Osteoblast (primary cell): ENCODE measurements at regions not wholly inside any gene's neighbourhood (a gene's known extent, or its start where the extent isn't known, plus 50 kb on each side); places are given as distances from the start of the nearest gene placed in this dataset.

Experiments used
- DNase-seq: peaks from one replicate; pipeline ENCODE4 v3.0.0; 2011; ENCODE audit warnings: low spot score, mixed read lengths; ENCODE audit not compliant: insufficient read length; ENCODE audit errors: missing footprints
- H2AFZ ChIP-seq: 2 replicates; pipeline ENCODE4 v1.6.0; 2011; ENCODE audit warnings: mild to moderate bottlenecking, low read length
- H3K27ac ChIP-seq: 2 replicates; pipeline ENCODE4 v1.5.1; 2011; ENCODE audit warnings: mild to moderate bottlenecking, low read depth, low read length, moderate library complexity
- H3K27me3 ChIP-seq: 2 replicates; pipeline ENCODE4 v1.6.0; 2012; ENCODE audit warnings: mild to moderate bottlenecking, control low read depth, inconsistent platforms, low read length, moderate library complexity; ENCODE audit not compliant: insufficient read depth
- H3K36me3 ChIP-seq: 2 replicates; pipeline ENCODE4 v1.5.1; 2011; ENCODE audit warnings: mild to moderate bottlenecking, low read length, control low read depth, moderate library complexity; ENCODE audit not compliant: insufficient read depth
- H3K4me1 ChIP-seq: 2 replicates; pipeline ENCODE4 v1.5.1; 2011; ENCODE audit warnings: mild to moderate bottlenecking, low read length, control low read depth, moderate library complexity; ENCODE audit not compliant: insufficient read depth
- H3K4me2 ChIP-seq: 2 replicates; pipeline ENCODE4 v1.6.0; 2011; ENCODE audit warnings: mild to moderate bottlenecking, low read length; ENCODE audit not compliant: insufficient read depth
- H3K4me3 ChIP-seq: fragments of 200-600 bp; sonication (generic); 3 replicates; pipeline ENCODE4 v1.5.1; 2012; ENCODE audit warnings: mild to moderate bottlenecking, low read length, inconsistent platforms; ENCODE audit not compliant: insufficient read depth
- H3K79me2 ChIP-seq: 2 replicates; pipeline ENCODE4 v1.6.0; 2012; ENCODE audit warnings: mild to moderate bottlenecking, low read length, control low read depth, inconsistent platforms; ENCODE audit not compliant: insufficient read depth
- H3K9me3 ChIP-seq: 2 replicates; pipeline ENCODE4 v1.5.1; 2011; ENCODE audit warnings: low read depth, low read length, control low read depth
- H4K20me1 ChIP-seq: 2 replicates; pipeline ENCODE4 v1.6.0; 2012; ENCODE audit warnings: mild to moderate bottlenecking, low read length, control low read depth; ENCODE audit not compliant: insufficient read depth
- CTCF ChIP-seq: IDR thresholded peaks from 2 replicates; pipeline ENCODE4 v1.5.1; 2011; ENCODE audit warnings: mild to moderate bottlenecking, low read depth, low read length, moderate library complexity; ENCODE audit errors: extremely low read depth

- Histone ChIP-seq H3K4me3 (no peak overlapping the region), H3K4me2 (no peak overlapping the region), H2AFZ (no peak overlapping the region), H3K79me2 (no peaks in the 10 kb centered on the region), H3K4me1 (no peaks in the 10 kb centered on the region), H3K9me3 (no peaks in the 10 kb centered on the region), H3K27ac (no peak overlapping the region), H4K20me1 (no peaks in the 10 kb centered on the region), H3K27me3 (no peaks in the 10 kb centered on the region), H3K36me3 (no peaks in the 10 kb centered on the region)
- TF ChIP-seq CTCF, result no peak
- DNase-seq, result no peak
Measured at GRCh38 chr13:60733933-60734332, 336.9 kb downstream of the TDRD3 start.

DNA sequence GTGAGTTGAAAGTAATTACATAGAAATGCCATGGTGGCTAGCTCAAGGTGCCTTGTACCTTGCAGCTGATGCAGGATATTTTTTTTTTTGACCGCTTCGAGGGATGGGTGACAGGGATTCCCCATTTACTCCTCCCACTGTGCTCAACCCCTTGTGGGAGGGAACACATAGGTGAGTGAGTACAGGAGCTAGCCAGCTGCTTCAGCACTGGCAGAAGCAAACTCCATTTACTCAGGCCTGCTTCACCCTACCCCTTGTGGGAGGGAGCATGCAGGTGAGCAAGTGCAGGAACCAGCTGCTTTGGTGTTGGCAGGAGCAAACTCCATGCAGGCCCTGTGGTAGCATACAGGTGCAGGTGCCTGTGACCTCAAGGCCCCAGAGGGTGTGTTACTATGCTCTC lies 330.1 kb downstream of the TDRD3 start:
- Histone ChIP-seq H3K4me1 (no peaks in the 10 kb centered on the region), H3K27ac (no peak overlapping the region), H3K79me2 (no peaks in the 10 kb centered on the region), H3K27me3 (no peaks in the 10 kb centered on the region), H3K36me3 (no peaks in the 10 kb centered on the region), H3K4me2 (no peak overlapping the region), H3K4me3 (no peak overlapping the region), H4K20me1 (no peaks in the 10 kb centered on the region), H2AFZ (no peak overlapping the region), H3K9me3 (peaks cover 2% of the 10 kb centered on the region)
- no peak for DNase-seq
- no peak for TF ChIP-seq CTCF

DNA sequence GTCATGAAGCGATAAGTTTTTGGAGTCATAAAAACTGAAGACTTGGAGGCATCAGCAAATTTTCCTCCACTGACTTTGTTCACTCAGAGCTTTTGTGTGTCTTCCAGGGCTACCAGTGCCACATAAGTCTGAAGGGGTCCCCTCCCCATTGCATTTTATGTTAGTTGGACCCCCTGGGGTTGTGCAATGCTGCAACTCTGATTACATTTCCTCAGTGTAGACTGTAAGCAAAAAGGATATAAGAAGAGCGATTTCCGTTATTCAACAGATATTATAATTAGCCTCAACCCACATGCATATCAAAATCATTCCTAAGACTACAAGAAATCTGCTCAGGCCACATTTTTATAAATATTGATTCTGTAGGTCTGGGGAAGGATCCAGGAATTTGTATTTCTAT lies 324.0 kb downstream of the TDRD3 start:
- Histone ChIP-seq H3K36me3 (no peaks in the 10 kb centered on the region), H3K4me1 (no peaks in the 10 kb centered on the region), H3K9me3 (no peaks in the 10 kb centered on the region), H3K79me2 (no peaks in the 10 kb centered on the region), H3K27ac (no peak overlapping the region), H3K4me3 (no peak overlapping the region), H2AFZ (no peak overlapping the region), H3K4me2 (no peak overlapping the region), H3K27me3 (no peaks in the 10 kb centered on the region), H4K20me1 (no peaks in the 10 kb centered on the region)
- TF ChIP-seq CTCF, result no peak
- DNase-seq, result no peak

- Histone ChIP-seq H3K36me3 (no peaks in the 10 kb centered on the region), H3K79me2 (no peaks in the 10 kb centered on the region), H3K27me3 (no peaks in the 10 kb centered on the region), H3K4me1 (no peaks in the 10 kb centered on the region), H3K9me3 (no peaks in the 10 kb centered on the region), H3K4me2 (no peak overlapping the region), H2AFZ (no peak overlapping the region), H3K27ac (no peak overlapping the region), H3K4me3 (no peak overlapping the region), H4K20me1 (no peaks in the 10 kb centered on the region)
- no peak for DNase-seq
- no peak for TF ChIP-seq CTCF
Measured at GRCh38 chr13:60720590-60720989, 323.6 kb downstream of the TDRD3 start.
